ENCODE measurements at regions not wholly inside any gene's neighbourhood (a gene's known extent, or its start where the extent isn't known, plus 50 kb on each side); places are given as distances from the start of the nearest gene placed in this dataset.

GRCh38 chr1:5597991-5598823, 394.0 kb downstream of the NPHP4 start:
- no peaks in the 10 kb centered on the region; a peak in 1 of 4 replicates for H3K27me3 ChIP-seq (replicated peaks in 1 of 2; ENCODE audit: control insufficient read depth in 2 of 2, insufficient read depth in 2 of 2, low read length in 1 of 2)
- FAIRE-seq: no peak
- in situ Hi-C loops (cut with MboI) (no loop called here), intact Hi-C loops (cut with micrococcal nuclease; ENCODE audit: unreplicated experiment) (no loop called here)
- H3K4me3 ChIP-seq: no peak overlapping the region
- H3K4me2 ChIP-seq (ENCODE audit: control insufficient read depth, insufficient read depth): no peak overlapping the region
- no peak overlapping the region for H3K9ac ChIP-seq (ENCODE audit: control insufficient read depth, insufficient read depth, low read length)
- WGBS (ENCODE audit: insufficient coverage, insufficient replicate concordance, low lambda C conversion rate, missing lambda C conversion rate): 22% methylated on average over 10 of the region's 10 CpGs
- CTCF ChIA-PET: no interaction called here
- no peak overlapping the region for H2AFZ ChIP-seq (ENCODE audit: control insufficient read depth, low read depth, low read length)
- no peaks in the 10 kb centered on the region for H3K79me2 ChIP-seq (ENCODE audit: control insufficient read depth, insufficient read depth, low read length)
- no peaks in the 10 kb centered on the region for H3K36me3 ChIP-seq (ENCODE audit: control insufficient read depth in 2 of 2, insufficient read depth in 2 of 2, low read length in 1 of 2)
- RAD21 ChIA-PET (ENCODE audit: unreplicated experiment): no interaction called here
- no peak for DNase-seq (ENCODE audit: low read depth, low spot score)
- SMC1A ChIA-PET (ENCODE audit: uncharacterized antibody, unreplicated experiment): no interaction called here
- no peak overlapping the region for H3K27ac ChIP-seq (ENCODE audit: control insufficient read depth, insufficient read depth)
- no peak for TF ChIP-seq MYC (IDR thresholded peaks at IDR 0.05; ENCODE audit: insufficient read depth, insufficient read length, insufficient replicate concordance, low read length, severe bottlenecking)
- TF ChIP-seq CUX1 (IDR thresholded peaks at IDR 0.05; ENCODE audit: insufficient replicate concordance, low read depth, low read length): no peak
- TF ChIP-seq SP1 (IDR thresholded peaks at IDR 0.05; ENCODE audit: low read depth, low read length): no peak
- no peak for TF ChIP-seq ZNF207 (IDR thresholded peaks at IDR 0.05; ENCODE audit: borderline replicate concordance)
- peak in 1 of 3 experiments; percentile 18; a peak in 1 of 6 replicates for TF ChIP-seq CTCF (IDR thresholded peaks at IDR 0.05 in 2 of 3, conservative IDR thresholded peaks at IDR 0.05 in 1 of 3; ENCODE audit: control insufficient read depth in 2 of 3, extremely low read depth in 1 of 3, insufficient read depth in 1 of 3, low read depth in 3 of 3, low read length in 3 of 3)
- TF ChIP-seq E2F8 (IDR thresholded peaks at IDR 0.05; ENCODE audit: low read depth, partially characterized antibody): no peak
- ATAC-seq: no peak
- H4K20me1 ChIP-seq (ENCODE audit: control insufficient read depth, insufficient read depth): no peaks in the 10 kb centered on the region
- no peaks in the 10 kb centered on the region for H3K4me1 ChIP-seq (ENCODE audit: control insufficient read depth, insufficient read depth, low read length)
- no peaks in the 10 kb centered on the region for H3K9me3 ChIP-seq (replicated peaks; ENCODE audit: control insufficient read depth, insufficient read depth, low read length)
- POLR2A ChIA-PET: no interaction called here
- BruUV-seq (replicated peaks): no TSS peak
